LNCaP clone FGC (cell line): ENCODE measurements at regions not wholly inside any gene's neighbourhood (a gene's known extent, or its start where the extent isn't known, plus 50 kb on each side); places are given as distances from the start of the nearest gene placed in this dataset.

Experiments
- DNase-seq: peaks from one replicate; pipeline ENCODE4 v3.0.0-alpha.2; 2011; ENCODE audit warnings: low read depth
- H3K4me3 ChIP-seq: 2 replicates; pipeline ENCODE4 v1.5.1; 2011; ENCODE audit warnings: mild to moderate bottlenecking, low read depth, low read length, control low read depth
- CTCF ChIP-seq: IDR thresholded peaks from 2 replicates; pipeline ENCODE4 v1.5.1; 2012; ENCODE audit warnings: mild to moderate bottlenecking; ENCODE audit not compliant: control insufficient read depth, insufficient read depth; ENCODE audit errors: extremely low read depth

- no peak overlapping the region for H3K4me3 ChIP-seq
- TF ChIP-seq CTCF: no peak
- no peak for DNase-seq
These were observed 62.6 kb upstream of the TBX20 start for GRCh38 chr7:35316549-35316948.

DNA sequence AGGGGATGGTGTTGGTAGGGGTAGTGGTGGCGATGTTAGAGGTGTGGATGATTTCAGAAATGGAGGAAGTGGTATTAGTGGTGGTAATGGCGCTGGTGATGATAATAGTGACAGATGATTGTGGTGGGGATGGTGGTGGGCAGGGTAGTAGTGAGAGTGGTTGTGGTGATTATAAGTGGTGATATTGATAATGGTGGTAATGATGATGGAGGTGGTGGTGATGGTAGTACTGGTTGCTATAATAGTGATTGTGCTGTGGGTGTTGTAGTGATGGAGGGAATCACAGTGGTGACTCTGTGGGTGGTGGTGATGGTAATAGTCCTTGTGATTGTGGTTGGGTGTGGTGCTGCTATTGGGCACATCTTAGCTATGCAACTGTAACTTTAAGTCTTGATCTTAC is 61.6 kb upstream of the TBX20 start:
- TF ChIP-seq CTCF: no peak
- no peak for DNase-seq
- H3K4me3 ChIP-seq: no peak overlapping the region

DNA sequence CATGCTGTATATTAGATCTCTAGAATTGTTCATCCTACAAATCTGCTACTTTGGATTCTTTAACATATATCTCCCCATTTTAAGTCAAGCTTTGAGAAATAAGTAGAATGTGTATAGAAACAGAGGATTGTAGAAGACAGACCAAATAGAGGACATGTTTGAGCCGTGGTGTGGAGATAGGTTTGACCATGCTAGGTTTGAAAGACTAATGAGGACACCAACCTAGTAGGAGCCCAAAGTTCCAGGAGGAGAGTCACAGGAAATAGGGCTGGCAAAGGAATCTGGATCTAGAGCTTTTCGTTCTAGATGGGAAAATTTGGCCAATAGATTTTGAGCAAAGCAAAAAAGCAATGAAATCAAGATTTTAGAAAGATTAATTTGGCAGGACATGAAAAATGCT is 60.5 kb upstream of the TBX20 start:
- DNase-seq: no peak
- no peak overlapping the region for H3K4me3 ChIP-seq
- no peak for TF ChIP-seq CTCF

- no peak for TF ChIP-seq CTCF
- DNase-seq: no peak
- no peak overlapping the region for H3K4me3 ChIP-seq
These were observed 59.7 kb upstream of the TBX20 start for GRCh38 chr7:35313575-35313974.
